T-helper 17 cell (primary cell): ENCODE measurements at regions not wholly inside any gene's neighbourhood (a gene's known extent, or its start where the extent isn't known, plus 50 kb on each side); places are given as distances from the start of the nearest gene placed in this dataset.
"Not testable (repeated sequence)": the region's sequence is repeated elsewhere in the genome, so short reads cannot be mapped to it uniquely, and the experiment has no call there.

Source experiments
- ATAC-seq: fragments of 150-1000 bp; cut with Tn5 transposase; 2 replicates; pipeline ENCODE4 v1.10.0; 2021; ENCODE audit warnings: mild to moderate bottlenecking, moderate library complexity
- DNase-seq, 3 donors: peaks; one replicate each; pipeline versions ENCODE4 v3.0.0 to v3.0.0-alpha.2; 2020 to 2021
- H3K9me3 ChIP-seq: one replicate; pipeline ENCODE4 v1.7.0; 2013; ENCODE audit warnings: low read length, mild to moderate bottlenecking; ENCODE audit not compliant: control insufficient read depth, poor library complexity, severe bottlenecking
- H3K27ac Mint-ChIP-seq: one replicate; pipeline ENCODE4 v1.8.0; 2022; ENCODE audit warnings: mild to moderate bottlenecking, moderate library complexity, mixed read lengths
- H3K27me3 Mint-ChIP-seq: one replicate; pipeline ENCODE4 v1.8.0; 2022; ENCODE audit warnings: mixed read lengths
- H3K36me3 Mint-ChIP-seq: one replicate; pipeline ENCODE4 v1.8.0; 2022; ENCODE audit warnings: low read depth, mixed read lengths
- H3K4me1 Mint-ChIP-seq: one replicate; pipeline ENCODE4 v1.8.0; 2022; ENCODE audit warnings: mild to moderate bottlenecking, mixed read lengths
- H3K4me3 Mint-ChIP-seq: one replicate; pipeline ENCODE4 v1.8.0; 2022; ENCODE audit warnings: mild to moderate bottlenecking, moderate library complexity, mixed read lengths

DNA sequence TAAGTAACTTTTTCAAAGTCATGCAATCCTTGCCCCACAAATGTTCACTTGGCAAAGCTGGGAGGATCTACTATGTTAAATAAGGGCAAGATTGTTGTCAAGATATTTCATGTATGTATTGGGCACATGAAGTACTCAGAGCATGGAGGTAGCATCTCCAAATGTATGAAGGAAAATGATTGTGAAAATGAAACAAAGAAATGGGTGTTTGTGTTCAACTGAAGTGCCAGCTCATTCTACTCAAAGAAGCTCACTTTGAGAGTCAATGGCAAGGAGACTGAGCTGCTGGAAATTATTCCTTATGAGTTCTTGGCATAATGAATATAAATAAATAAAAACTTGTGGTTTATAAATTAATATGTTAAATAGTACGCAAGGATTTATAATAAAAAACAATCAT lies 124.5 kb upstream of the ARSJ start:
- Mint-ChIP-seq H3K4me3 (no peak overlapping the region), H3K27ac (no peak overlapping the region)
- no peak for ATAC-seq

DNA sequence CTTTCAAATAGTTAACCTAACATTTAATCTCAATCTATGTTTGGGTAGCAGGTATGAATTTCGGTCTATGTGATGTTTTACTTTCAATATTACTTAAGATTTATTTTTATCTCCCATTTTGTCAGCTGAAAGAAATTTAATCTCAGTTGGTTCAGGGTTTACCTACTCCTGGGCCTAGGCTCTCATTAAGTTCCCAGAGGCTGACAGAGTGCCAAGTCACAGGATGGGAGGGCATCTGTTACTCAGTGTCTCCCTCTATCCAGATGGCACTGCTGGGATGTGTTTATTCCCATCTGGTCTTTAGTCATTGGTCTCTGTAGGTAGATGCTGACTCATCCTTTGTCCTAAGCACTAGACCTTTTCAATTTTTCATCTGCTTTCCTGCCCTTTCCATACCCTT lies 129.4 kb upstream of the ARSJ start:
- Mint-ChIP-seq H3K4me1 (peaks cover 6% of the 10 kb centered on the region), H3K27ac (no peak overlapping the region), H3K36me3 (no peaks in the 10 kb centered on the region), H3K27me3 (peaks cover 10% of the 10 kb centered on the region), H3K4me3 (no peak overlapping the region)
- H3K9me3 ChIP-seq, result no peaks in the 10 kb centered on the region
- ATAC-seq (no peak), DNase-seq (no peak)

More for the DNA sequence above, 124.5 kb upstream of the ARSJ start:
- H3K4me1 Mint-ChIP-seq, result peaks cover 6% of the 10 kb centered on the region
- no peak for DNase-seq
- H3K36me3 Mint-ChIP-seq, result no peaks in the 10 kb centered on the region
- peaks cover 17% of the 10 kb centered on the region for H3K27me3 Mint-ChIP-seq
- no peaks in the 10 kb centered on the region for H3K9me3 ChIP-seq

DNA sequence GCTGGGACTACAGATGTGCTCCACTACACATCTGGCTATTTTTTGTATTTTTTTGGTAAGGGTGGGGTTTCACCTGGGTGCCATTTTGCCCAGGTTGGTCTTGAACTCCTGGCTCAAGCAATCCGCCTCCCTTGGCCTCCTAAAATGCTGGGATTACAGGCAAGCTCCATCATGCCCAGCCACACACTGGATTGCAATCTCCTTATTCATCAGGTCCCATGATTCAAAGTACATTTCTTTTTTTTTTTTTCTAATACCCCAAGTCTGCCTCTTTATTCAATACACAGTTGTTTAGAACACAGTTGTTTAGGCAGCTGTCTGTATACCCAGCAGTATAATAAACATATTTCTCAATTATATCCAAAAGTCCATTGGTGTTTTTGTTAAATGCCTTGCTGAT lies 130.3 kb upstream of the ARSJ start:
- ATAC-seq (no peak), DNase-seq (no peak)
- Mint-ChIP-seq H3K36me3 (no peaks in the 10 kb centered on the region), H3K27me3 (peaks cover 3% of the 10 kb centered on the region), H3K27ac (no peak overlapping the region), H3K4me1 (peaks cover 3% of the 10 kb centered on the region), H3K4me3 (no peak overlapping the region)
- no peaks in the 10 kb centered on the region for H3K9me3 ChIP-seq

DNA sequence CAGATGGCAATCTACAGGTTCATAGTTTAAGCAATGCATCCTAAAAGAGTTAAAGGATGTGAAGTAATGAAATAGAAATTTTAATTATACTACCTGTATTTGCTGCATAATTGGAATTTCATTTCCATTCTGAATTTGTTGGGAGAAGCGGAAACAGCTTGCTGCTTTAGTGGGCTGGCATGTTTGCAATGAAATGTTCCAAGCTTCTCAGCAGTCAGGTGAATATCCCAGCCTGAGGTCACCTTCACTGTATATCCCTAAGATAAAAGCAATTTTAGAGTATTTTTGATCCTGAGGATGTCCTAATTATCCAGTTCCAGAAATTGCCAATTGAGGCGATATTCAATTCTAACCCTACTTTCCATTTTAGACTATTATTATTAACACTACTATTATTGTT lies 136.1 kb upstream of the ARSJ start:
- Mint-ChIP-seq H3K4me3 (no peak overlapping the region), H3K4me1 (no peaks in the 10 kb centered on the region), H3K27ac (no peak overlapping the region), H3K27me3 (no peaks in the 10 kb centered on the region), H3K36me3 (no peaks in the 10 kb centered on the region)
- H3K9me3 ChIP-seq, result no peaks in the 10 kb centered on the region
- DNase-seq (no peak), ATAC-seq (no peak)

DNA sequence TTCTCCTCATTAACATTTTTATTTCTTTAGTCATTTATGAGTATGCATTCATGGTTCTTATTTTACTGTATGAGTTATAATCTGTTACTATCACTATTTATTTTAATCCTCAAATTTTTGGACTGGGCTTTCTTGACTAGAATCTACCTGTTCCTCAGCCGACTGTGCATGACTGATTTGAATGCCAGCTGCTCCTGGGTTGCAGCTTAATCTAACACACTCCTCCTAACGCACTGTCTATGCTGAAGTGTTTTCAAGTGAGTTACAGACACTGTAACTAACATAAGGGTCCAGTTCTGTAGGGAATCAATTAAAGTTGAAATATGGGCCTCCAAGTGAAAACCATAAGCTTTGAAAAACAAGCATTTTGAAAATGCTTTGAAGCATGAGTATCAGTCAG lies 137.4 kb upstream of the ARSJ start:
- ATAC-seq, result no peak
- Mint-ChIP-seq H3K4me1 (no peaks in the 10 kb centered on the region), H3K27ac (no peak overlapping the region), H3K36me3 (no peaks in the 10 kb centered on the region), H3K27me3 (no peaks in the 10 kb centered on the region), H3K4me3 (no peak overlapping the region)
- DNase-seq, result no peak
- H3K9me3 ChIP-seq, result no peaks in the 10 kb centered on the region

DNA sequence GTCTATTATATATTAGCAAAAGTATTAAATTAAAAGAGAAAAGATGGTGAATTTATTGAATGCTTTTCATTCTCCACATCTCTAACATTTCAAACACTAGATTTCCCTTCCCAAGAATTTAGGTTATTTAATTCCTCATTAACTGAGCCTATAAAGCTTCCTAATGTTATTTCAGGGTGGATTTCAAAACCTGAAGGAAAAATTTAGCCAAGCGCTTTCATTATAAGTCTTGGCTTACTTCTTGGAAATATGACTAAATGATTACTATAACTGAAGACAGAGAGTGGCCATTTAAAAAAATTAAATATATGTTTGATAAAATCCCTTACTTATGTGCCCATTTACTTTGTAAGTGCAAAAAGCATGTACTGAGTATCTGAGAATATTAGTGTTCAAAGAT lies 141.8 kb upstream of the ARSJ start:
- Mint-ChIP-seq H3K27ac (no peak overlapping the region), H3K36me3 (peaks cover 5% of the 10 kb centered on the region), H3K27me3 (no peaks in the 10 kb centered on the region), H3K4me1 (no peaks in the 10 kb centered on the region), H3K4me3 (no peak overlapping the region)
- H3K9me3 ChIP-seq, result no peaks in the 10 kb centered on the region
- DNase-seq (no peak), ATAC-seq (no peak)

DNA sequence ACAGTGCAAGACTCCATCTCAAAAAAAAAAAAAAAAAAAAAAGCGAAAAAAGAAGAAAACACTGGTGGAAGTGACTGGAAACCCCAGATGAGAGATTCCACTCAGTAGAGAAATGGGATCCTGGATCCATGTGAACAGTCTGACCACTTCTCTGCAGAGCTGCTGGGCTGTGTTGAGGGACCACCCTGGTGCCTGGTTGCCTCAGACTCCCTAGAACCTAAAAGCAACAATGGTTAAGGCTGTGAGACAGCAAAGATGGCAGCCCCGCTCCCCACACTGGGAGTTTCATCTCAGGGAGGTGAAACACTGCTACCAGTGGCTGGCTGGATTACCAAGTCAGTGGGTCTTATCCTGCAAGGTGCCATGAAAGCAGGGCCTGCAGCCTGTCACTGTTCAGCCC lies 152.8 kb upstream of the ARSJ start:
- H3K4me1 Mint-ChIP-seq, result no peaks in the 10 kb centered on the region
- no peak overlapping the region for H3K27ac Mint-ChIP-seq
- H3K36me3 Mint-ChIP-seq, result no peaks in the 10 kb centered on the region
- no peak for ATAC-seq
- no peaks in the 10 kb centered on the region for H3K27me3 Mint-ChIP-seq
- no peaks in the 10 kb centered on the region for H3K9me3 ChIP-seq
- H3K4me3 Mint-ChIP-seq, result no peak overlapping the region
- DNase-seq, result no peak

DNA sequence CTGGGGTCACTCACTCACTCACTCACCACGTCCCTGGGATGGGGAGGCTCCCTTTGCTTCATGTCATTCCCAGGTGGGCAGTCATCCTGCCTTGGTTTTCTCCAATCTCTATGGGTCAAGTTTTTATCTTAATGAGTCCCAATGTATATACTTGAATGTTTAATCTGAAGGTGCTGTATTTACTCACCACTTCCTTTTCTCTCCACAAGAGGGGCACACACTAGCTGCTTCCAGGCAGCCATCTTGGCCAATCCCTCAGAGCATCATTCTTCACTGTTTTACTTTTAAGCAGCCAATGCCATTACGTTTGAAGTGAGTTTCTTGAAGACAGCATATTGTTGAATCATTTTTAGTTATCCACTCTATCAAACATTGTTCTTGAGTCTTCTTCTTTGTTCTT lies 153.4 kb upstream of the ARSJ start:
- no peaks in the 10 kb centered on the region for H3K4me1 Mint-ChIP-seq
- DNase-seq (no peak), ATAC-seq (no peak)
- no peaks in the 10 kb centered on the region for H3K9me3 ChIP-seq
- no peak overlapping the region for H3K27ac Mint-ChIP-seq
- H3K27me3 Mint-ChIP-seq, result no peaks in the 10 kb centered on the region
- H3K36me3 Mint-ChIP-seq, result no peaks in the 10 kb centered on the region
- no peak overlapping the region for H3K4me3 Mint-ChIP-seq

DNA sequence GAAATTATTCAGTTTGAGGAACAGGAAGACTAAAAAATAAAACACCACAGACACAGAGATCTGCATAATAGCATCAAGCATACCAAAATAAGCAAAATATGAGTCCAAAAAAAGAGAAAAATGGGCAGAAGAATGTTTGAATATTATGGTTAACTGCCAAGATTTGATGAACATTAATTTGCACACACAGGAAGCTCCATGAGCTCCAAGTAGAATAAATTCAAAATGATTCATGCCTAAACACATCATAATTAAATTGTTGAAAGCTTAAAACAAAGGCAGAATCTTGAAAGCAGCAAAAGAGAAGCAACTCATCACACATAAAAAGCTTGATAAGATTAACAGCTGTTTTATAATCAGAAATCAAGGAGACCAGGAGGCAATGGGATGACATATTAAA lies 156.6 kb upstream of the ARSJ start:
- no peak for ATAC-seq
- Mint-ChIP-seq H3K4me3 (no peak overlapping the region), H3K4me1 (no peaks in the 10 kb centered on the region), H3K27ac (no peak overlapping the region), H3K27me3 (no peaks in the 10 kb centered on the region), H3K36me3 (no peaks in the 10 kb centered on the region)
- H3K9me3 ChIP-seq, result no peaks in the 10 kb centered on the region
- no peak for DNase-seq

DNA sequence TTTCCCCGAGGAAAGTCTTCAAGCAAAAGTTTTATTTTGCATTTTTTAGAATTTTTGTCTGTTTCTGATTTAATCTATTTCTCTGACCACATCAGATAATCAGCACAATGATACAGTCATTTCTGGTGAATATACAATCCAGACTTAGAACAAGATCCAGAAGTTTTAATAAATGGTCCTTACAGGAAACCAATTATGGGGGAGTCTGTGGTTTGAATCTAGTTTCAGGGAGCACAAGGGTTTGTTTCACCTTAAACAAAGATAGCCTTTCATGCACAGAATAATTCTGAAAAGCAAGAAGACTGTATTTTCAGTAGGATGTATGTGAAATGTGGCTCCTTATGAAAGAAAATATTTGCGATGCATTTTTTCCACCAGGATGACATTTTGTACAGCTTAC lies 158.5 kb upstream of the ARSJ start:
- no peaks in the 10 kb centered on the region for H3K9me3 ChIP-seq
- no peak overlapping the region for H3K4me3 Mint-ChIP-seq
- no peaks in the 10 kb centered on the region for H3K36me3 Mint-ChIP-seq
- H3K4me1 Mint-ChIP-seq, result no peaks in the 10 kb centered on the region
- peak overlapping the region; percentile 47 for H3K27ac Mint-ChIP-seq
- DNase-seq (no peak), ATAC-seq (no peak)
- peaks cover 6% of the 10 kb centered on the region for H3K27me3 Mint-ChIP-seq

DNA sequence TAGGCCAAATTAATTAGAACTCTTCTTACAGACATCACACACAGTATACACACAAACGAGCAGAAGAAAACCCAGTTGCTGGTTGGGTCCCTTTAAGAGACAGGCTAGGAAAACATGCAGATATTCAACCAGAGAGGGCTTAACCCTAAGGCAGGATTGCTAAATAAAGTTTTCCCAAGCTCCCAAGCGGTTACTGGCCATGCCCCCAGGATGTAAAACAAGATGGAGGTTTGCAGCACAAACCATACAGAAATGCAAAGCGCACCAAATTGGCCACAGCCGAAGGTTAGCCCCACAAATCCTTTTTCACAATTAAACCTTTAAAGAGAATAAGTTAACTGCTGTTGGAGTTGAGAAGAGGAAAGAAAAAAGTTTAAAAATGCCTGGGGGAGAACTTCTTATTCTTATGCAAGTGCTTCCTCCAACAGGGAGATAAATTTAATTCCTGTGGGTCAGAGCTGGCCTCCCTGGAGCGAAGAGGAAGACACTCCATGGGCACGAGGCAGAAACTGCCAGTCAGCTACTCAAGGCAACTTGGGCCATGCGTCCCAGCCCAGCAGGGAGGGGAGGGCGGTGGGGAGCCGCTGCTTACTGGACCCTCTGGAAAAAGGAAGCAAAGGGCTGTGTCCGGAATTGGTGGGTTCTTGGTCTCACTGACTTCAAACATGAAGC lies 167.6 kb upstream of the ARSJ start:
- DNase-seq (no peak), ATAC-seq (no peak)
- Mint-ChIP-seq H3K4me3 (peak overlapping the region; percentile 76), H3K36me3 (no peaks in the 10 kb centered on the region), H3K4me1 (peaks cover 3% of the 10 kb centered on the region), H3K27me3 (peaks cover 5% of the 10 kb centered on the region), H3K27ac (no peak overlapping the region)
- no peaks in the 10 kb centered on the region for H3K9me3 ChIP-seq

DNA sequence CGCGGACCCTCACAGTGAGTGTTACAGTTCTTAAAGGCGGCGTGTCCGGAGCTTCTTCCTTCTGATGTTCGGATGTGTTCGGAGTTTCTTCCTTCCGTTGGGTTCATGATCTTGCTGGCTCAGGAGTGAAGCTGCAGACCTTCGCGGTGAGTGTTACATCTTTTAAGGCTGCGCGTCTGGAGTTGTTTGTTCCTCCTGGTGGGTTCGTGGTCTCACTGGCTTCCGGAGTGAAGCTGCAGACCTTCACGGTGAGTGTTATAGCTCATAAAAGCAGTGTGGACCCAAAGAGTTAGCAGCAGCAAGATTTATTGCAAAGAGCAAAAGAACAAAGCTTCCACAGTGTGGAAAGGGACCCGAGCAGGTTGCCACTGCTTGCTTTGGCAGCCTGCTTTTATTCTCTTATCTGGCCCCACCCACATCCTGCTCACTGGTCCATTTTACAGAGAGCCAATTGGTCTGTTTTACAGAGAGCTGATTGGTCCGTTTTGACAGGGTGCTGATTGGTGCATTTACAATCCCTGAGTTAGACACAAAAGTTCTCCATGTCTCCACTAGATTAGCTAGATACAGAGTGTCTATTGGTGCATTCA lies 168.3 kb upstream of the ARSJ start:
- not testable (repeated sequence) for H3K9me3 ChIP-seq, H3K36me3 Mint-ChIP-seq, H3K27ac Mint-ChIP-seq, DNase-seq, ATAC-seq, H3K4me1 Mint-ChIP-seq, H3K27me3 Mint-ChIP-seq
- H3K4me3 Mint-ChIP-seq, result peak overlapping the region; percentile 76

DNA sequence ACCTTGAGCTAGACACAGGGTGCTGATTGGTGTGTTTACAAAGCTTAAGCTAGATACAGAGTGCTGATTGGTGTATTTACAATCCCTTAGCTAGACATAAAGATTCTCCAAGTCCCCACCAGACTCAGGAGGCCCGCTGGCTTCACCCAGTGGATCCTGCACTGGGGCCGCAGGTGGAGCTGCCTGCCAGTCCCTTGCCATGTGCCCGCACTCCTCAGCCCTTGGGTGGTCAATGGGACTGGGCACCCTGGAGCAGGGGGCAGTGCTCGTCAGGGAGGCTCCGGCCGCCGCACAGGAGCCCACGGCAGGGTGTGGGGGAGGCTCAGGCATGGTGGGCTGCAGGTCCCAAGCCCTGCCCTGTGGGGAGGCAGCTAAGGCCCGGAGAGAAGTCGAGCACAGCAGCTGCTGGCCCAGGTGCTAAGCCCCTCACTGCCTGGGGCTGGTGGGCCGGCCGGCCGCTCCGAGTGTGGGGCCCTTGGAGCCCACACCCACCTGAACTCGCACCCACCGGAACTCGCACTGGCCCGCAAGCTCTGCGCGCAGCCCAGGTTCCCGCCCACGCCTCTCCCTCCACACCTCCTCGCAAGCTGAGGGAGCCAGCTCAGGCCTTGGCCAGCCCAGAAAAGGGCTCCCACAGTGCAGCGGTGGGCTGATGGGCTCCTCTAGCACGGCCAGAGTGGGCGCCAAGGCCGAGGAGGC lies 169.1 kb upstream of the ARSJ start:
- not testable (repeated sequence) for H3K4me3 Mint-ChIP-seq, H3K27me3 Mint-ChIP-seq, H3K4me1 Mint-ChIP-seq, H3K36me3 Mint-ChIP-seq, ATAC-seq, DNase-seq, H3K27ac Mint-ChIP-seq, H3K9me3 ChIP-seq

DNA sequence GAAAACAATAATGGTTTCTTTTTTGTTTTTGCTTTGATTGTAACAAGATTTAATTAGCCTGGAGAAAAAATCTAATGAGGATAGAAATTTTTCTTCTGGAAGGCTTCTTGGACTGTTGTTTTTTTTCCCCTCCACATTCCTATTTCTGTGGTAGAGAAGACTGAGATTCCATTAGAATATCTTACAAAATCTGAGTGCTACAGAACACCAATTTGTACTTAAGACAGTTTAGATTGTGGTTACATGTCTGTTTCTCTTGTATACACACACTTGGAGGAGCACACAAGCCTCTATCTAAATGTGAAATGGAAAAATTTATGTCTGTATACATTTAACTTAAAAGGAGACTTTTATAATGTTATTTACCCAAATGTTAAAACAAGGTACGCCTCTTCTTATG lies 176.9 kb upstream of the ARSJ start:
- no peak overlapping the region for H3K4me3 Mint-ChIP-seq
- no peaks in the 10 kb centered on the region for H3K36me3 Mint-ChIP-seq
- H3K9me3 ChIP-seq, result no peaks in the 10 kb centered on the region
- no peaks in the 10 kb centered on the region for H3K27me3 Mint-ChIP-seq
- ATAC-seq (no peak), DNase-seq (no peak)
- no peaks in the 10 kb centered on the region for H3K4me1 Mint-ChIP-seq
- H3K27ac Mint-ChIP-seq, result no peak overlapping the region
